GM23338 (cell line): ENCODE measurements at regions not wholly inside any gene's neighbourhood (a gene's known extent, or its start where the extent isn't known, plus 50 kb on each side); places are given as distances from the start of the nearest gene placed in this dataset.

ENCODE experiments used
- ATAC-seq: fragments of 200-7000 bp; cut with Tn5 transposase; 3 replicates; pipeline ENCODE4 v1.9.1; 2020
- DNase-seq: peaks from one replicate; pipeline ENCODE4 v3.0.0-alpha.2; 2015; ENCODE audit warnings: low spot score
- H2AFZ ChIP-seq: fragments of 200-600 bp; sonication (generic); 2 replicates; pipeline ENCODE4 v1.8.0; 2016; ENCODE audit warnings: antibody characterized with exemption, mild to moderate bottlenecking, moderate library complexity
- H3F3A ChIP-seq: fragments of 200-600 bp; sonication (generic); replicated peaks from 2 replicates; pipeline ENCODE4 v1.8.0; 2017; ENCODE audit warnings: antibody characterized with exemption, mixed run types, low read depth
- H3K27ac ChIP-seq: fragments of 200-600 bp; sonication (generic); 2 replicates; pipeline ENCODE4 v1.6.1; 2016; ENCODE audit warnings: low read depth
- H3K27me3 ChIP-seq: fragments of 200-600 bp; sonication (generic); 2 replicates; pipeline ENCODE4 v1.8.0; 2016; ENCODE audit warnings: mild to moderate bottlenecking, mixed run types, moderate library complexity; ENCODE audit not compliant: insufficient read depth
- H3K36me3 ChIP-seq: fragments of 200-600 bp; sonication (generic); 2 replicates; pipeline ENCODE4 v1.8.0; 2016; ENCODE audit warnings: mild to moderate bottlenecking; ENCODE audit not compliant: insufficient read depth
- H3K4me1 ChIP-seq: fragments of 200-600 bp; sonication (generic); 2 replicates; pipeline ENCODE4 v1.8.0; 2016; ENCODE audit warnings: mild to moderate bottlenecking, moderate library complexity; ENCODE audit not compliant: insufficient read depth
- H3K4me2 ChIP-seq: fragments of 200-600 bp; sonication (generic); 2 replicates; pipeline ENCODE4 v1.7.1; 2017; ENCODE audit warnings: mixed run types
- H3K4me3 ChIP-seq: fragments of 200-600 bp; sonication (generic); 2 replicates; pipeline ENCODE4 v1.6.1; 2016; ENCODE audit warnings: mixed run types
- H3K79me2 ChIP-seq: fragments of 200-600 bp; sonication (generic); replicated peaks from 2 replicates; pipeline ENCODE4 v1.8.0; 2017; ENCODE audit warnings: mild to moderate bottlenecking; ENCODE audit not compliant: insufficient read depth
- H3K9me2 ChIP-seq: fragments of 200-600 bp; sonication (generic); 2 replicates; pipeline ENCODE4 v1.8.0; 2017; ENCODE audit not compliant: insufficient read depth
- H4K20me1 ChIP-seq: fragments of 200-600 bp; sonication (generic); replicated peaks from 2 replicates; pipeline ENCODE4 v1.8.0; 2017; ENCODE audit warnings: mild to moderate bottlenecking; ENCODE audit not compliant: insufficient read depth
- H3K27ac Mint-ChIP-seq: 2 replicates; pipeline ENCODE4 v1.8.0; 2020; ENCODE audit warnings: inconsistent platforms, mild to moderate bottlenecking, moderate library complexity, mixed read lengths
- H3K27me3 Mint-ChIP-seq: 3 replicates; pipeline ENCODE4 v1.8.0; 2022; ENCODE audit warnings: low read depth, mild to moderate bottlenecking, moderate library complexity, mixed read lengths, inconsistent platforms; ENCODE audit not compliant: insufficient read depth, poor library complexity
- H3K36me3 Mint-ChIP-seq: 3 replicates; pipeline ENCODE4 v1.8.0; 2021; ENCODE audit warnings: low read depth, mild to moderate bottlenecking, inconsistent platforms, moderate library complexity, mixed read lengths
- H3K4me1 Mint-ChIP-seq: 3 replicates; pipeline ENCODE4 v1.8.0; 2020; ENCODE audit warnings: mild to moderate bottlenecking, inconsistent platforms, mixed read lengths
- H3K4me3 Mint-ChIP-seq: 3 replicates; pipeline ENCODE4 v1.8.0; 2021; ENCODE audit warnings: moderate library complexity, mild to moderate bottlenecking, inconsistent platforms, mixed read lengths
- H3K9me3 Mint-ChIP-seq: 3 replicates; pipeline ENCODE4 v1.8.0; 2020; ENCODE audit warnings: moderate library complexity, mild to moderate bottlenecking, inconsistent platforms, mixed read lengths
- ETS1 ChIP-seq: IDR thresholded peaks from 2 replicates; pipeline ENCODE4 v1.6.1; 2016; ENCODE audit warnings: antibody characterized with exemption
- EZH2 ChIP-seq: fragments of 200-600 bp; sonication (generic); IDR thresholded peaks from one replicate; pipeline ENCODE4 v1.8.0; 2017; ENCODE audit warnings: antibody characterized with exemption, mild to moderate bottlenecking, low read depth; ENCODE audit not compliant: unreplicated experiment
- EZH2phosphoT487 ChIP-seq: fragments of 200-600 bp; sonication (generic); IDR thresholded peaks from one replicate; pipeline ENCODE4 v1.8.1; 2018; ENCODE audit warnings: antibody characterized with exemption; ENCODE audit not compliant: unreplicated experiment
- NANOG ChIP-seq: IDR thresholded peaks from 2 replicates; pipeline ENCODE4 v1.6.1; 2016; ENCODE audit warnings: antibody characterized with exemption, borderline replicate concordance
- POLR2AphosphoS5 ChIP-seq: IDR thresholded peaks from 2 replicates; pipeline ENCODE4 v1.6.1; 2016; ENCODE audit warnings: antibody characterized with exemption, low read depth
- STAT1 ChIP-seq: IDR thresholded peaks from one replicate; pipeline ENCODE4 v1.6.1; 2016; ENCODE audit warnings: antibody characterized with exemption; ENCODE audit not compliant: unreplicated experiment
- ZNF114 ChIP-seq: fragments of 250-450 bp; sonication (Bioruptor Pico); IDR thresholded peaks from 2 replicates; pipeline ENCODE4 v1.5.0; 2020; ENCODE audit warnings: mild to moderate bottlenecking, moderate library complexity
- ZNF331 ChIP-seq: fragments of 250-450 bp; sonication (Bioruptor Pico); IDR thresholded peaks from 2 replicates; pipeline ENCODE4 v1.5.0; 2020; ENCODE audit warnings: low read depth, mild to moderate bottlenecking, moderate library complexity
- ZNF462 ChIP-seq: fragments of 250-450 bp; sonication (Bioruptor Pico); IDR thresholded peaks from 2 replicates; pipeline ENCODE4 v1.5.0; 2020; ENCODE audit warnings: mild to moderate bottlenecking, moderate library complexity
- TF ChIP-seq, protein P1 (sequence below), 2 experiments: fragments of 200-600 bp in 1 of 2; sonication (generic) in 1 of 2; conservative IDR thresholded peaks; 2 replicates each; pipeline versions ENCODE4 v1.5.1 to v1.6.1; 2016 to 2017; ENCODE audit warnings: antibody characterized with exemption in 2 of 2, low read depth in 2 of 2, mild to moderate bottlenecking in 2 of 2, moderate library complexity in 1 of 2
- TF ChIP-seq, protein P2 (sequence below): IDR thresholded peaks from one replicate; pipeline ENCODE4 v1.6.1; 2018; ENCODE audit warnings: antibody characterized with exemption; ENCODE audit not compliant: unreplicated experiment

DNA sequence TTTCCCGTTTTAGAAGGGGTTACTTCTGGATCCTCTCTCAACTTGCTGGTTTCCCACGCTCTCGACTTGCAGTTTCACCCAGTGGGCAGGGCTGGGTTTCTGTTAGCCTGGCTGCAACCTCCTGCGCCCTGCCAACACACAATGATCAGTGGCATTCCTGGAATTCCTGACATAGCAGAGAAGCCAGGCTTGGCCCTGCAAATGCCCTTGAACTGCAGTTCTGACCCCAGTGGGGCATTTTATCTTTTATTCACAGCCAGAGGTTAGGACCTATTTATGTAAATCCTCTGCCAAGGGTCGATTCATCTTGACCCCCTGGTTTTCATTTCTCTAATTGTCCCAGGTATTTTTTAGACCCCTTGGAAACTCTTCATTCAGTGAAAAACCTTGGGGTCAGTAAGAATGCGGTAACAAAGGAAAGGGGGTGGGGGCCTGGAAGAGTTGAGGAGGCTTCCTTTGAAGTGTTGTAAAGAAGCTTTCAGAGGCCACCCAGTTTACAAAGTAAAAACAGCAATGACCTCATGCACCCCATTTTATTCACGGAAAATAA, 217.6 kb downstream of the ZNF674 start:
- Mint-ChIP-seq H3K36me3 (no peaks in the 10 kb centered on the region), H3K9me3 (no peaks in the 10 kb centered on the region), H3K4me1 (peaks cover 40% of the 10 kb centered on the region), H3K4me3 (peak overlapping the region; percentile 66), H3K27me3 (no peaks in the 10 kb centered on the region), H3K27ac (peak overlapping the region; percentile 99)
- H3K79me2 ChIP-seq = no peaks in the 10 kb centered on the region
- H3K4me1 ChIP-seq = peaks cover 23% of the 10 kb centered on the region; the same call in 1 of the 2 replicates
- no peaks in the 10 kb centered on the region for H3K27me3 ChIP-seq
- no peaks in the 10 kb centered on the region for H3F3A ChIP-seq
- peak overlapping the region; percentile 100 for H3K27ac ChIP-seq
- ATAC-seq = peak; percentile 90
- peak overlapping the region; percentile 63; the same call in 1 of the 2 replicates for H3K4me2 ChIP-seq
- H4K20me1 ChIP-seq = no peaks in the 10 kb centered on the region
- no peaks in the 10 kb centered on the region for H3K36me3 ChIP-seq
- no peak overlapping the region for H3K4me3 ChIP-seq
- DNase-seq = peak; percentile 91
- no peaks in the 10 kb centered on the region for H3K9me2 ChIP-seq
- TF ChIP-seq NANOG (no peak), EZH2 (no peak), ZNF114 (CRISPR knock-in tag) (no peak), ZNF331 (no peak), ZNF462 (CRISPR knock-in tag) (no peak), POLR2AphosphoS5 (no peak), STAT1 (no peak), EZH2phosphoT487 (no peak), ETS1 (no peak)
- TF ChIP-seq, protein P1, sequence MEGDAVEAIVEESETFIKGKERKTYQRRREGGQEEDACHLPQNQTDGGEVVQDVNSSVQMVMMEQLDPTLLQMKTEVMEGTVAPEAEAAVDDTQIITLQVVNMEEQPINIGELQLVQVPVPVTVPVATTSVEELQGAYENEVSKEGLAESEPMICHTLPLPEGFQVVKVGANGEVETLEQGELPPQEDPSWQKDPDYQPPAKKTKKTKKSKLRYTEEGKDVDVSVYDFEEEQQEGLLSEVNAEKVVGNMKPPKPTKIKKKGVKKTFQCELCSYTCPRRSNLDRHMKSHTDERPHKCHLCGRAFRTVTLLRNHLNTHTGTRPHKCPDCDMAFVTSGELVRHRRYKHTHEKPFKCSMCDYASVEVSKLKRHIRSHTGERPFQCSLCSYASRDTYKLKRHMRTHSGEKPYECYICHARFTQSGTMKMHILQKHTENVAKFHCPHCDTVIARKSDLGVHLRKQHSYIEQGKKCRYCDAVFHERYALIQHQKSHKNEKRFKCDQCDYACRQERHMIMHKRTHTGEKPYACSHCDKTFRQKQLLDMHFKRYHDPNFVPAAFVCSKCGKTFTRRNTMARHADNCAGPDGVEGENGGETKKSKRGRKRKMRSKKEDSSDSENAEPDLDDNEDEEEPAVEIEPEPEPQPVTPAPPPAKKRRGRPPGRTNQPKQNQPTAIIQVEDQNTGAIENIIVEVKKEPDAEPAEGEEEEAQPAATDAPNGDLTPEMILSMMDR (conservative IDR thresholded peaks at IDR 0.05; ENCODE audit: low read depth in 2 of 2) = no peak
- TF ChIP-seq, protein P2, sequence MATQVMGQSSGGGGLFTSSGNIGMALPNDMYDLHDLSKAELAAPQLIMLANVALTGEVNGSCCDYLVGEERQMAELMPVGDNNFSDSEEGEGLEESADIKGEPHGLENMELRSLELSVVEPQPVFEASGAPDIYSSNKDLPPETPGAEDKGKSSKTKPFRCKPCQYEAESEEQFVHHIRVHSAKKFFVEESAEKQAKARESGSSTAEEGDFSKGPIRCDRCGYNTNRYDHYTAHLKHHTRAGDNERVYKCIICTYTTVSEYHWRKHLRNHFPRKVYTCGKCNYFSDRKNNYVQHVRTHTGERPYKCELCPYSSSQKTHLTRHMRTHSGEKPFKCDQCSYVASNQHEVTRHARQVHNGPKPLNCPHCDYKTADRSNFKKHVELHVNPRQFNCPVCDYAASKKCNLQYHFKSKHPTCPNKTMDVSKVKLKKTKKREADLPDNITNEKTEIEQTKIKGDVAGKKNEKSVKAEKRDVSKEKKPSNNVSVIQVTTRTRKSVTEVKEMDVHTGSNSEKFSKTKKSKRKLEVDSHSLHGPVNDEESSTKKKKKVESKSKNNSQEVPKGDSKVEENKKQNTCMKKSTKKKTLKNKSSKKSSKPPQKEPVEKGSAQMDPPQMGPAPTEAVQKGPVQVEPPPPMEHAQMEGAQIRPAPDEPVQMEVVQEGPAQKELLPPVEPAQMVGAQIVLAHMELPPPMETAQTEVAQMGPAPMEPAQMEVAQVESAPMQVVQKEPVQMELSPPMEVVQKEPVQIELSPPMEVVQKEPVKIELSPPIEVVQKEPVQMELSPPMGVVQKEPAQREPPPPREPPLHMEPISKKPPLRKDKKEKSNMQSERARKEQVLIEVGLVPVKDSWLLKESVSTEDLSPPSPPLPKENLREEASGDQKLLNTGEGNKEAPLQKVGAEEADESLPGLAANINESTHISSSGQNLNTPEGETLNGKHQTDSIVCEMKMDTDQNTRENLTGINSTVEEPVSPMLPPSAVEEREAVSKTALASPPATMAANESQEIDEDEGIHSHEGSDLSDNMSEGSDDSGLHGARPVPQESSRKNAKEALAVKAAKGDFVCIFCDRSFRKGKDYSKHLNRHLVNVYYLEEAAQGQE = no peak
- no peak overlapping the region for H2AFZ ChIP-seq
